Vagina (tissue), 2 donors: ENCODE measurements at regions not wholly inside any gene's neighbourhood (a gene's known extent, or its start where the extent isn't known, plus 50 kb on each side); places are given as distances from the start of the nearest gene placed in this dataset.

Experiments
- POLR2AphosphoS5 ChIP-seq, 2 donors: sonication (generic); formaldehyde crosslinking; IDR thresholded peaks; one replicate each; pipeline ENCODE4 v1.9.0; 2017; ENCODE audit warnings: antibody characterized with exemption in 2 of 2, mild to moderate bottlenecking in 2 of 2, low read depth in 1 of 2; ENCODE audit not compliant: insufficient read depth in 1 of 2
- TF ChIP-seq, protein P1 (sequence below), 3 experiments: fragments of 450-650 bp in 2 of 3; fragments of 200-600 bp in 1 of 3; sonication (generic) in 1 of 3; IDR thresholded peaks; one replicate each; pipeline ENCODE4 v1.5.1; 2017 to 2019; ENCODE audit warnings: antibody characterized with exemption in 3 of 3, mild to moderate bottlenecking in 2 of 3, moderate library complexity in 2 of 3

DNA sequence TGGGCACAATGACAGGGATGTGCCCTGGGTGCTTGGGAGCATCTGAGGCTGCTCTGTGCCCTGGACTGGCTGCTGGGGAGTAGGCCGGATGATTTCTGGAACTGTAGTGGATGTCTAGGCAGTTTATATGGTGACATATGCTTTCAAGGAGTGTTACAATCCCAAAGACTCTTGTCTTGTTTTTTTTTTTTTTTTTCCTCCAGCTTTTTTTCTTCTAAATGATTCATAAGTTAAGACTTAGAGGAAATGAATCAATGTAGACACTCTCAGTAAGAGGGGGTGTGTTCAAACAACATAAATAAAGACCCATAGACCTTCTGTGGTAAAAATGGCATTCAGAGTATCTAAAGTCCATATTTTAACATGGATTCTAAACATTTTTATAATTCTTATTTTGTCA is 706.1 kb upstream of the GOLIM4 start:
- TF ChIP-seq POLR2AphosphoS5 (IDR thresholded peaks at IDR 0.05; ENCODE audit: insufficient read depth in 1 of 2, low read depth in 1 of 2) = no peak
- TF ChIP-seq, protein P1, sequence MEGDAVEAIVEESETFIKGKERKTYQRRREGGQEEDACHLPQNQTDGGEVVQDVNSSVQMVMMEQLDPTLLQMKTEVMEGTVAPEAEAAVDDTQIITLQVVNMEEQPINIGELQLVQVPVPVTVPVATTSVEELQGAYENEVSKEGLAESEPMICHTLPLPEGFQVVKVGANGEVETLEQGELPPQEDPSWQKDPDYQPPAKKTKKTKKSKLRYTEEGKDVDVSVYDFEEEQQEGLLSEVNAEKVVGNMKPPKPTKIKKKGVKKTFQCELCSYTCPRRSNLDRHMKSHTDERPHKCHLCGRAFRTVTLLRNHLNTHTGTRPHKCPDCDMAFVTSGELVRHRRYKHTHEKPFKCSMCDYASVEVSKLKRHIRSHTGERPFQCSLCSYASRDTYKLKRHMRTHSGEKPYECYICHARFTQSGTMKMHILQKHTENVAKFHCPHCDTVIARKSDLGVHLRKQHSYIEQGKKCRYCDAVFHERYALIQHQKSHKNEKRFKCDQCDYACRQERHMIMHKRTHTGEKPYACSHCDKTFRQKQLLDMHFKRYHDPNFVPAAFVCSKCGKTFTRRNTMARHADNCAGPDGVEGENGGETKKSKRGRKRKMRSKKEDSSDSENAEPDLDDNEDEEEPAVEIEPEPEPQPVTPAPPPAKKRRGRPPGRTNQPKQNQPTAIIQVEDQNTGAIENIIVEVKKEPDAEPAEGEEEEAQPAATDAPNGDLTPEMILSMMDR (IDR thresholded peaks at IDR 0.05) = no peak
